H1 (cell line): ENCODE measurements at regions not wholly inside any gene's neighbourhood (a gene's known extent, or its start where the extent isn't known, plus 50 kb on each side); places are given as distances from the start of the nearest gene placed in this dataset.

Source experiments
- CTCF ChIA-PET: fragments of 300-600 bp; sonication (Branson Sonifier 250); formaldehyde crosslinking; loops from one replicate; lab custom pipeline; 2021; ENCODE audit not compliant: partially characterized antibody; lab: Charles Lee
- POLR2A ChIA-PET: fragments of 300-600 bp; sonication (Branson Sonifier 250); formaldehyde crosslinking; loops from one replicate; lab custom pipeline; 2021; ENCODE audit warnings: inconsistent platforms; ENCODE audit not compliant: partially characterized antibody; lab: Charles Lee
- DNase-seq, 2 experiments: peaks; one replicate each; pipeline versions ENCODE4 v3.0.0 to v3.0.0-alpha.2; 2010 to 2022; ENCODE audit warnings: low spot score in 2 of 2, low read depth in 1 of 2, mixed read lengths in 1 of 2
- FAIRE-seq: peaks from 2 replicates; lab custom pipeline; 2011; peaks lifted over from hg19 to GRCh38; lab: Jason Lieb, UNC
- H2AFZ ChIP-seq: 2 replicates; pipeline ENCODE4 v1.8.1; 2012; ENCODE audit warnings: low read length, inconsistent platforms
- H2AK5ac ChIP-seq: 2 replicates; pipeline ENCODE4 v1.6.1; 2013; ENCODE audit warnings: low read depth, low read length
- H2BK120ac ChIP-seq: replicated peaks from 2 replicates; pipeline ENCODE3; 2013; ENCODE audit warnings: low read depth, low read length, inconsistent platforms
- H2BK12ac ChIP-seq: 2 replicates; pipeline ENCODE4 v1.6.1; 2013; ENCODE audit warnings: low read depth, low read length
- H2BK15ac ChIP-seq: 2 replicates; pipeline ENCODE4 v1.6.1; 2013; ENCODE audit warnings: low read length
- H2BK20ac ChIP-seq: 2 replicates; pipeline ENCODE4 v1.6.1; 2013; ENCODE audit warnings: low read length
- H2BK5ac ChIP-seq: 2 replicates; pipeline ENCODE4 v1.6.1; 2013; ENCODE audit warnings: low read depth, low read length
- H3K14ac ChIP-seq: 2 replicates; pipeline ENCODE4 v1.6.1; 2013; ENCODE audit warnings: inconsistent platforms; ENCODE audit not compliant: insufficient read length
- H3K18ac ChIP-seq: 2 replicates; pipeline ENCODE4 v1.6.1; 2013; ENCODE audit warnings: low read length; ENCODE audit errors: extremely low read depth
- H3K23ac ChIP-seq: 2 replicates; pipeline ENCODE4 v1.6.1; 2013; ENCODE audit warnings: inconsistent platforms; ENCODE audit not compliant: insufficient read length
- H3K23me2 ChIP-seq: 2 replicates; pipeline ENCODE4 v1.6.1; 2013; ENCODE audit warnings: low read depth, low read length
- H3K27ac ChIP-seq: 2 replicates; pipeline ENCODE4 v1.6.1; 2011; ENCODE audit warnings: low read depth, low read length, inconsistent platforms
- H3K27me3 ChIP-seq, 4 experiments: replicated peaks in 1 of 4; 1 replicate in 1 of 4; 2 replicates in 3 of 4; pipeline versions ENCODE4 v1.6.1 to v1.8.1; 2011 to 2013; ENCODE audit warnings: low read length in 3 of 4, mild to moderate bottlenecking in 3 of 4, inconsistent platforms in 2 of 4, mixed read lengths in 2 of 4, moderate library complexity in 1 of 4; ENCODE audit not compliant: control insufficient read depth in 3 of 4, insufficient read depth in 3 of 4; ENCODE audit errors: extremely low read depth in 1 of 4
- H3K36me3 ChIP-seq, 4 experiments: 2 replicates each; pipeline versions ENCODE4 v1.6.1 to v1.8.1; 2011 to 2013; ENCODE audit warnings: mild to moderate bottlenecking in 4 of 4, low read length in 3 of 4, moderate library complexity in 2 of 4, control low read depth in 1 of 4, inconsistent platforms in 1 of 4; ENCODE audit not compliant: insufficient read depth in 4 of 4, control insufficient read depth in 2 of 4
- H3K4ac ChIP-seq: replicated peaks from 2 replicates; pipeline ENCODE3; 2013; ENCODE audit warnings: low read length, low read depth, mixed read lengths, inconsistent platforms; ENCODE audit not compliant: insufficient read length
- H3K4me1 ChIP-seq, 4 experiments: replicated peaks in 1 of 4; 1 replicate in 1 of 4; 2 replicates in 3 of 4; pipeline versions ENCODE4 v1.6.1 to v1.8.1; 2011 to 2013; ENCODE audit warnings: low read length in 3 of 4, inconsistent platforms in 2 of 4, mixed read lengths in 1 of 4; ENCODE audit not compliant: insufficient read depth in 4 of 4, control insufficient read depth in 3 of 4
- H3K4me2 ChIP-seq, 2 experiments: 2 replicates each; pipeline versions ENCODE4 v1.6.1 to v1.8.1; 2011 to 2013; ENCODE audit warnings: low read depth in 2 of 2, low read length in 2 of 2, control low read depth in 1 of 2, inconsistent platforms in 1 of 2, mild to moderate bottlenecking in 1 of 2; ENCODE audit not compliant: insufficient read depth in 1 of 2
- H3K4me3 ChIP-seq, 4 experiments: fragments of 200-600, 300-600 bp in 1 of 4; sonication (generic), shearing (Covaris generic), sonication (Bioruptor Twin) in 1 of 4; 2 replicates each; pipeline versions ENCODE4 v1.5.1 to v1.8.1; 2011 to 2016; ENCODE audit warnings: low read length in 4 of 4, low read depth in 3 of 4, control low read depth in 2 of 4, inconsistent platforms in 2 of 4, mild to moderate bottlenecking in 2 of 4, mixed read lengths in 1 of 4, moderate library complexity in 1 of 4; ENCODE audit not compliant: insufficient read depth in 2 of 4; ENCODE audit errors: extremely low read depth in 1 of 4
- H3K56ac ChIP-seq: replicated peaks from 2 replicates; pipeline ENCODE3; 2013; ENCODE audit warnings: low read depth, mild to moderate bottlenecking, mixed read lengths, low read length, inconsistent platforms; ENCODE audit not compliant: insufficient read length
- H3K79me1 ChIP-seq: 2 replicates; pipeline ENCODE4 v1.6.1; 2013; ENCODE audit warnings: low read depth, low read length, control low read depth
- H3K79me2 ChIP-seq, 2 experiments: 2 replicates each; pipeline versions ENCODE4 v1.6.1 to v1.8.1; 2012 to 2013; ENCODE audit warnings: low read length in 2 of 2, mild to moderate bottlenecking in 2 of 2, inconsistent platforms in 1 of 2; ENCODE audit not compliant: insufficient read depth in 2 of 2, control insufficient read depth in 1 of 2
- H3K9ac ChIP-seq, 4 experiments: replicated peaks in 1 of 4; 1 replicate in 1 of 4; 2 replicates in 3 of 4; pipeline versions ENCODE4 v1.6.1 to v1.8.1; 2011 to 2013; ENCODE audit warnings: low read depth in 3 of 4, low read length in 3 of 4, control low read depth in 2 of 4, mild to moderate bottlenecking in 2 of 4, moderate library complexity in 2 of 4, inconsistent platforms in 1 of 4; ENCODE audit errors: extremely low read depth in 1 of 4
- H3K9me3 ChIP-seq, 2 experiments: 2 replicates each; pipeline versions ENCODE4 v1.6.1 to v1.8.1; 2012 to 2013; ENCODE audit warnings: mild to moderate bottlenecking in 2 of 2, moderate library complexity in 2 of 2, control low read depth in 1 of 2, inconsistent platforms in 1 of 2, low read depth in 1 of 2, low read length in 1 of 2, mixed read lengths in 1 of 2; ENCODE audit not compliant: insufficient read depth in 2 of 2
- H4K20me1 ChIP-seq, 2 experiments: replicated peaks in 1 of 2; 2 replicates each; pipeline versions ENCODE3 to v1.8.1; 2011 to 2013; ENCODE audit warnings: inconsistent platforms in 2 of 2, low read length in 2 of 2, mild to moderate bottlenecking in 1 of 2; ENCODE audit not compliant: insufficient read depth in 2 of 2, control insufficient read depth in 1 of 2
- H4K5ac ChIP-seq: 2 replicates; pipeline ENCODE4 v1.6.1; 2013; ENCODE audit warnings: low read length, low read depth, mixed read lengths, inconsistent platforms; ENCODE audit not compliant: insufficient read length
- H4K8ac ChIP-seq: 2 replicates; pipeline ENCODE4 v1.8.0; 2013; ENCODE audit warnings: mild to moderate bottlenecking, moderate library complexity, low read length, inconsistent platforms; ENCODE audit not compliant: insufficient read depth; ENCODE audit errors: extremely low read depth
- H4K91ac ChIP-seq: replicated peaks from 2 replicates; pipeline ENCODE3; 2013; ENCODE audit warnings: low read length, mixed read lengths, inconsistent platforms; ENCODE audit not compliant: insufficient read length
- FOSL1 ChIP-seq: IDR thresholded peaks from 2 replicates; pipeline ENCODE4 v1.6.1; 2011; ENCODE audit warnings: mild to moderate bottlenecking, low read depth, low read length, moderate library complexity; ENCODE audit not compliant: insufficient read depth
- GTF2F1 ChIP-seq: IDR thresholded peaks from 2 replicates; pipeline ENCODE4 v1.6.1; 2012; ENCODE audit warnings: low read depth, low read length, improper control_type of control experiment, borderline replicate concordance
- KDM5A ChIP-seq: fragments of 200-600 bp; IDR thresholded peaks from 2 replicates; pipeline ENCODE4 v1.7.1; 2012; ENCODE audit warnings: mild to moderate bottlenecking, low read length, inconsistent platforms, mixed read lengths
- PHF8 ChIP-seq: fragments of 200-600 bp; sonication (generic); conservative IDR thresholded peaks from 2 replicates; pipeline ENCODE4 v1.7.1; 2012; ENCODE audit warnings: low read depth, mild to moderate bottlenecking, inconsistent platforms, low read length, moderate library complexity
- POLR2A ChIP-seq, 2 experiments: IDR thresholded peaks; 1 replicate in 1 of 2; 2 replicates in 1 of 2; pipeline ENCODE4 v1.6.1; 2011; ENCODE audit warnings: low read depth in 2 of 2, low read length in 2 of 2, mild to moderate bottlenecking in 2 of 2; ENCODE audit errors: control extremely low read depth in 1 of 2
- RXRA ChIP-seq: IDR thresholded peaks from 2 replicates; pipeline ENCODE4 v1.6.1; 2011; ENCODE audit warnings: low read depth, mild to moderate bottlenecking, low read length, moderate library complexity; ENCODE audit not compliant: insufficient read depth
- SAP30 ChIP-seq: fragments of 300-600 bp; sonication (generic); IDR thresholded peaks from 2 replicates; pipeline ENCODE4 v1.7.1; 2012; ENCODE audit warnings: low read length, moderate library complexity, mild to moderate bottlenecking, inconsistent platforms; ENCODE audit not compliant: insufficient read depth, insufficient replicate concordance
- SIX5 ChIP-seq: IDR thresholded peaks from 2 replicates; pipeline ENCODE4 v1.6.1; 2011; ENCODE audit warnings: mild to moderate bottlenecking, low read depth, low read length
- SRF ChIP-seq: IDR thresholded peaks from 2 replicates; pipeline ENCODE4 v1.6.1; 2011; ENCODE audit warnings: mild to moderate bottlenecking, low read depth, low read length, moderate library complexity
- TBP ChIP-seq: IDR thresholded peaks from 2 replicates; pipeline ENCODE4 v1.6.1; 2011; ENCODE audit warnings: low read depth, low read length, improper control_type of control experiment
- TEAD4 ChIP-seq: IDR thresholded peaks from 2 replicates; pipeline ENCODE4 v1.6.1; 2012; ENCODE audit warnings: low read depth, low read length, inconsistent platforms, mixed read lengths
- WGBS, 2 experiments: shearing (Covaris generic) in 1 of 2; methylation state at CpG; one replicate each; pipeline versions ENCODE4 v1.1.6 to v1.1.7; 2013 to 2015; ENCODE audit warnings: low lambda C conversion rate in 2 of 2, mixed read lengths in 2 of 2, inconsistent platforms in 1 of 2, low coverage in 1 of 2, missing lambda C conversion rate in 1 of 2; ENCODE audit not compliant: insufficient replicate concordance in 2 of 2, insufficient coverage in 1 of 2, insufficient read length in 1 of 2; ENCODE audit errors: extremely low coverage in 1 of 2, missing lambda C conversion rate in 1 of 2; 5-methylcytosine and 5-hydroxymethylcytosine counted together
- TF ChIP-seq, protein P1 (sequence below), 3 experiments: IDR thresholded peaks; 1 replicate in 2 of 3; 2 replicates in 1 of 3; pipeline versions ENCODE4 v1.5.1 to v1.6.1; 2011; ENCODE audit warnings: low read length in 3 of 3, mild to moderate bottlenecking in 3 of 3, inconsistent platforms in 2 of 3, low read depth in 1 of 3, moderate library complexity in 1 of 3; ENCODE audit not compliant: insufficient read depth in 1 of 3; ENCODE audit errors: control extremely low read depth in 1 of 3

DNA sequence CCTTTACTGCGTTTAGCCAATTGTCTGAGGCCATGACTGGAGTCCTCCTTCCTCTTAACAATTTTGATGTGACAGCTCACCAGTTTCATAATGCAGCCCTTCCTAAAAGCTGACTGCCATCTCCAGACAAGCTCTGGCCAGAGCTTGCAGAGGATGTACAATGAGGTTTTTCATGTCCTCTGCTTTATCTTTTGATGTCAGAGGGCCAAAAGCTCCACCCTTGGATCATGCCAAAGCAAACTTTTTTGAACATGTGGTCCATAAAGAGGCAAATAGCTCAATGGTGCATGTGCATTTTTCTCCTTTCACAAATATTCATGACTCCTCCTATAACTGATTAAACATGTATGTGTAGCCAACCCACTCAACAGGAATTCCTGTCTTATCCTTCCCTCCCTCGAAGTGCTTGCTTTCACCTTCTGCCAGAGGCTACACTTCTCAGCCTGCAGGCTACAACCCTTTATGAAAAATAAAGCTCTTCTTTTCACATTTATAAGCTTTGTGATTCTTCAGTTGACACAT is 266.2 kb downstream of the FBXO15 start:
- Histone ChIP-seq H2BK120ac (no peak overlapping the region), H4K5ac (no peak overlapping the region), H3K14ac (no peak overlapping the region), H2AFZ (no peak overlapping the region), H2AK5ac (no peak overlapping the region), H4K20me1 (no peaks in the 10 kb centered on the region), H3K23ac (no peak overlapping the region), H3K23me2 (no peaks in the 10 kb centered on the region), H3K9me3 (0 out of 4 replicates have a peak, but pooled peaks cover 0 to 2% of the 10 kb centered on the region in 2 experiments), H3K4me3 (no peak overlapping the region), H2BK20ac (no peak overlapping the region), H3K27me3 (no peaks in the 10 kb centered on the region), H4K8ac (no peak overlapping the region), H2BK15ac (no peak overlapping the region), H3K27ac (no peak overlapping the region), H3K79me2 (no peaks in the 10 kb centered on the region), H3K4me2 (no peak overlapping the region), H3K56ac (no peak overlapping the region), H3K4ac (no peak overlapping the region), H3K36me3 (no peaks in the 10 kb centered on the region), H3K18ac (no peak overlapping the region), H3K9ac (no peak overlapping the region), H4K91ac (no peak overlapping the region), H2BK12ac (no peak overlapping the region), H2BK5ac (no peak overlapping the region), H3K4me1 (no peaks in the 10 kb centered on the region), H3K79me1 (no peaks in the 10 kb centered on the region)
- ChIA-PET CTCF (interaction anchor here (0.6 kb wide), 1 partner anchor 98 kb away, joined by 3 read pairs; no protein-coding TSS in a partner anchor), POLR2A (no interaction called here)
- FAIRE-seq: no peak
- DNase-seq: no peak
- no peak for TF ChIP-seq SRF
- no peak for TF ChIP-seq TBP
- TF ChIP-seq, protein P1, sequence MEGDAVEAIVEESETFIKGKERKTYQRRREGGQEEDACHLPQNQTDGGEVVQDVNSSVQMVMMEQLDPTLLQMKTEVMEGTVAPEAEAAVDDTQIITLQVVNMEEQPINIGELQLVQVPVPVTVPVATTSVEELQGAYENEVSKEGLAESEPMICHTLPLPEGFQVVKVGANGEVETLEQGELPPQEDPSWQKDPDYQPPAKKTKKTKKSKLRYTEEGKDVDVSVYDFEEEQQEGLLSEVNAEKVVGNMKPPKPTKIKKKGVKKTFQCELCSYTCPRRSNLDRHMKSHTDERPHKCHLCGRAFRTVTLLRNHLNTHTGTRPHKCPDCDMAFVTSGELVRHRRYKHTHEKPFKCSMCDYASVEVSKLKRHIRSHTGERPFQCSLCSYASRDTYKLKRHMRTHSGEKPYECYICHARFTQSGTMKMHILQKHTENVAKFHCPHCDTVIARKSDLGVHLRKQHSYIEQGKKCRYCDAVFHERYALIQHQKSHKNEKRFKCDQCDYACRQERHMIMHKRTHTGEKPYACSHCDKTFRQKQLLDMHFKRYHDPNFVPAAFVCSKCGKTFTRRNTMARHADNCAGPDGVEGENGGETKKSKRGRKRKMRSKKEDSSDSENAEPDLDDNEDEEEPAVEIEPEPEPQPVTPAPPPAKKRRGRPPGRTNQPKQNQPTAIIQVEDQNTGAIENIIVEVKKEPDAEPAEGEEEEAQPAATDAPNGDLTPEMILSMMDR (IDR thresholded peaks at IDR 0.05; ENCODE audit: control extremely low read depth in 1 of 3, insufficient read depth in 1 of 3, low read depth in 1 of 3, low read length in 3 of 3): no peak
- TF ChIP-seq POLR2A (IDR thresholded peaks at IDR 0.05; ENCODE audit: control extremely low read depth in 1 of 2, low read depth in 2 of 2, low read length in 2 of 2): no peak
- TF ChIP-seq RXRA: no peak
- TF ChIP-seq TEAD4: no peak
- no peak for TF ChIP-seq PHF8
- no peak for TF ChIP-seq GTF2F1
- TF ChIP-seq FOSL1: no peak
- no peak for TF ChIP-seq KDM5A
- no peak for TF ChIP-seq SAP30
- no peak for TF ChIP-seq SIX5
- 90% methylated on average over 2 of the region's 2 CpGs; no CpG with 5 or more reads in 1 of the 2 experiments for WGBS, 2 experiments
